ENCODE measurements at regions not wholly inside any gene's neighbourhood (a gene's known extent, or its start where the extent isn't known, plus 50 kb on each side); places are given as distances from the start of the nearest gene placed in this dataset.

- 35 to 41% methylated on average over 2 of the region's 2 CpGs for WGBS, 2 donors
These were observed 2155.1 kb upstream of the AGA start for GRCh38 chr4:179597301-179597700.

DNA sequence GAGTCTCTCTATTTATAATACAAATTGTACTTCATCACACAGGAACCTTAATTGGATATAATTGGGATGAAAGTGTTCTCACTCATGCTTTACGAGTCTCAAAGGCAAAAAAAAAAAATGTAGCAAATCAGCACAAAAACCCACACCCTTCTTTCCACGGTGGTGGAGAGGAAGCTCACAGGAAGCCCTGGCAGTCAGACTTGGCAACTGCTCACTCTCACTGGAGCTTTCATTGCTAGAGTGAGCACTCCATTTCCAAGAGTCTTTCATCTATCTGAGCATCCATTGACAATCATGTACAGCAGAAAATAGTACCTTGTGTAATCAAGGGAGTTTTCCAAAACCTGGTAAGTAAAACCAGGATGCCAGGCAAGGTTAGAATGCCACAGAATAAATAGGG is 2159.4 kb upstream of the AGA start:
- 5 to 8% methylated on average over 2 of the region's 2 CpGs for WGBS, 2 donors

More at GRCh38 chr4:179597301-179597700, 2155.1 kb upstream of the AGA start:
- H3K27ac ChIP-seq (ENCODE audit: low read depth in 1 of 2, low read length in 1 of 2) = no peak overlapping the region
- H3K4me1 ChIP-seq (ENCODE audit: control insufficient read depth in 5 of 5, insufficient read depth in 5 of 5, low read length in 5 of 5) = no peaks in the 10 kb centered on the region
- H3K4me3 ChIP-seq = no peak overlapping the region
- no peaks in the 10 kb centered on the region for H3K9me3 ChIP-seq (ENCODE audit: control insufficient read depth in 4 of 4, insufficient read depth in 3 of 4, low read length in 3 of 4)
- ATAC-seq (ENCODE audit: insufficient read depth, low FRiP score) = no peak
- DNase-seq = no peak
- no peak overlapping the region for H3K9ac ChIP-seq (ENCODE audit: insufficient read depth in 1 of 2, low read length in 2 of 2)
- no peaks in the 10 kb centered on the region for H3K27me3 ChIP-seq (ENCODE audit: control insufficient read depth in 3 of 3, insufficient read depth in 3 of 3, low read length in 2 of 3)
- H3K36me3 ChIP-seq (ENCODE audit: control insufficient read depth in 4 of 4, insufficient read depth in 4 of 4, low read length in 4 of 4) = no peaks in the 10 kb centered on the region
- TF ChIP-seq, protein P1, sequence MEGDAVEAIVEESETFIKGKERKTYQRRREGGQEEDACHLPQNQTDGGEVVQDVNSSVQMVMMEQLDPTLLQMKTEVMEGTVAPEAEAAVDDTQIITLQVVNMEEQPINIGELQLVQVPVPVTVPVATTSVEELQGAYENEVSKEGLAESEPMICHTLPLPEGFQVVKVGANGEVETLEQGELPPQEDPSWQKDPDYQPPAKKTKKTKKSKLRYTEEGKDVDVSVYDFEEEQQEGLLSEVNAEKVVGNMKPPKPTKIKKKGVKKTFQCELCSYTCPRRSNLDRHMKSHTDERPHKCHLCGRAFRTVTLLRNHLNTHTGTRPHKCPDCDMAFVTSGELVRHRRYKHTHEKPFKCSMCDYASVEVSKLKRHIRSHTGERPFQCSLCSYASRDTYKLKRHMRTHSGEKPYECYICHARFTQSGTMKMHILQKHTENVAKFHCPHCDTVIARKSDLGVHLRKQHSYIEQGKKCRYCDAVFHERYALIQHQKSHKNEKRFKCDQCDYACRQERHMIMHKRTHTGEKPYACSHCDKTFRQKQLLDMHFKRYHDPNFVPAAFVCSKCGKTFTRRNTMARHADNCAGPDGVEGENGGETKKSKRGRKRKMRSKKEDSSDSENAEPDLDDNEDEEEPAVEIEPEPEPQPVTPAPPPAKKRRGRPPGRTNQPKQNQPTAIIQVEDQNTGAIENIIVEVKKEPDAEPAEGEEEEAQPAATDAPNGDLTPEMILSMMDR (IDR thresholded peaks at IDR 0.05; ENCODE audit: control extremely low read depth, extremely low read depth) = no peak

DNA sequence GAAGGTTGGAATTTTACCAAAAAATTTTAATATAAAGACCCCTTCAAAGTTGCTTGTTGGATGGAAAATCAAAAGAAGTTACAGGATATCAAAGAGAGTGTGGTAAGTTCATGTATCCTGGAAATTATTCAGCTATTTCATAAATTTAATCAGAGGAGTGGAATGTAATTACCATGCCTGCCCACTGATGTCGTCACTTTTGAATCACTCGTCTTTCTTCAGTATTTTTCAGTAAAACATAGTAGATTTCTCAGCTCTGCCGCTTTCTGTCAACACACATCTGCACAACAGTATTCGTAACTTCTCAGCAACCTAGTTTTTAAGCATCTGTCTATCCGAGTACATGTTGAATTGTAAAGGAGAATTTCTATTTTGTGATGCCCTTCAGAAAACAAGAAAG is 2163.0 kb upstream of the AGA start:
- 81 to 83% methylated on average over 5 of the region's 5 CpGs for WGBS, 2 donors
- Histone ChIP-seq H3K36me3 (ENCODE audit: control insufficient read depth in 4 of 4, insufficient read depth in 4 of 4, low read length in 4 of 4) (no peaks in the 10 kb centered on the region), H3K9me3 (ENCODE audit: control insufficient read depth in 4 of 4, insufficient read depth in 3 of 4, low read length in 3 of 4) (no peaks in the 10 kb centered on the region), H3K9ac (ENCODE audit: insufficient read depth in 1 of 2, low read length in 2 of 2) (no peak overlapping the region), H3K4me3 (no peak overlapping the region), H3K4me1 (ENCODE audit: control insufficient read depth in 5 of 5, insufficient read depth in 5 of 5, low read length in 5 of 5) (no peaks in the 10 kb centered on the region), H3K27ac (ENCODE audit: low read depth in 1 of 2, low read length in 1 of 2) (no peak overlapping the region), H3K27me3 (ENCODE audit: control insufficient read depth in 3 of 3, insufficient read depth in 3 of 3, low read length in 2 of 3) (no peaks in the 10 kb centered on the region)
- no peak for ATAC-seq (ENCODE audit: insufficient read depth, low FRiP score)
- DNase-seq = no peak
- TF ChIP-seq, protein P1 (IDR thresholded peaks at IDR 0.05; ENCODE audit: control extremely low read depth, extremely low read depth) = no peak

More for the DNA sequence above, 2159.4 kb upstream of the AGA start:
- TF ChIP-seq, protein P1 (IDR thresholded peaks at IDR 0.05; ENCODE audit: control extremely low read depth, extremely low read depth) = no peak
- H3K27me3 ChIP-seq (ENCODE audit: control insufficient read depth in 3 of 3, insufficient read depth in 3 of 3, low read length in 2 of 3) = no peaks in the 10 kb centered on the region
- ATAC-seq (ENCODE audit: insufficient read depth, low FRiP score) (no peak), DNase-seq (peak in 1 of 3 donors; percentile 15)
- H3K9ac ChIP-seq (ENCODE audit: insufficient read depth in 1 of 2, low read length in 2 of 2) = no peak overlapping the region
- H3K27ac ChIP-seq (ENCODE audit: low read depth in 1 of 2, low read length in 1 of 2) = no peak overlapping the region
- H3K4me3 ChIP-seq = no peak overlapping the region
- no peaks in the 10 kb centered on the region for H3K9me3 ChIP-seq (ENCODE audit: control insufficient read depth in 4 of 4, insufficient read depth in 3 of 4, low read length in 3 of 4)
- no peaks in the 10 kb centered on the region for H3K36me3 ChIP-seq (ENCODE audit: control insufficient read depth in 4 of 4, insufficient read depth in 4 of 4, low read length in 4 of 4)
- H3K4me1 ChIP-seq (ENCODE audit: control insufficient read depth in 5 of 5, insufficient read depth in 5 of 5, low read length in 5 of 5) = no peaks in the 10 kb centered on the region

GRCh38 chr4:179607003-179607402 is 2164.8 kb upstream of the AGA start:
- WGBS, 2 donors = 85 to 87% methylated on average over 4 of the region's 4 CpGs
- no peak for ATAC-seq (ENCODE audit: insufficient read depth, low FRiP score)
- H3K27ac ChIP-seq (ENCODE audit: low read depth in 1 of 2, low read length in 1 of 2) = no peak overlapping the region

More at GRCh38 chr4:179607003-179607402, 2164.8 kb upstream of the AGA start:
- Histone ChIP-seq H3K4me3 (no peak overlapping the region), H3K9me3 (ENCODE audit: control insufficient read depth in 4 of 4, insufficient read depth in 3 of 4, low read length in 3 of 4) (no peaks in the 10 kb centered on the region), H3K9ac (ENCODE audit: insufficient read depth in 1 of 2, low read length in 2 of 2) (no peak overlapping the region), H3K36me3 (ENCODE audit: control insufficient read depth in 4 of 4, insufficient read depth in 4 of 4, low read length in 4 of 4) (no peaks in the 10 kb centered on the region), H3K4me1 (ENCODE audit: control insufficient read depth in 5 of 5, insufficient read depth in 5 of 5, low read length in 5 of 5) (no peaks in the 10 kb centered on the region), H3K27me3 (ENCODE audit: control insufficient read depth in 3 of 3, insufficient read depth in 3 of 3, low read length in 2 of 3) (no peaks in the 10 kb centered on the region)
- DNase-seq = no peak
- TF ChIP-seq, protein P1 (IDR thresholded peaks at IDR 0.05; ENCODE audit: control extremely low read depth, extremely low read depth) = no peak
